ENCODE measurements at regions not wholly inside any gene's neighbourhood (a gene's known extent, or its start where the extent isn't known, plus 50 kb on each side); places are given as distances from the start of the nearest gene placed in this dataset.

DNA sequence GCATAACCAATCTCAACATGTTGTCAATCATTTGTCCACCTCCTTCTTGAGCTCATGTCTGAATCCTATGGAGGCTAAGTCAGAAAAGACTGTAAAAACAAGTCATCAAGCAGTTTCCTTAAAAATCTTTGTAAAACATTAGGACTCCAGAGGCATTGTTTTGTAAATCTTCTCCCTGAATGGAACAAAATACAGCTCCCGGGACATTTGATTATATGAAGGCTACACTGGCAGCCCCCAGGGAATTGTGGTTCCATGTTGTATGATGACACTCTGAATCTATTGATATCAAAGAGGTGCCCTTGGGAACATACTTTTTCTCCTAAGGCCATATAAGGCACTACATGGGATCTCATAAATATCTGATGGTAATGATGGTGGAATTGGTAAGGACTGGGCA lies 83.2 kb upstream of the NUDT12 start:
- no peak for TF ChIP-seq TARDBP (IDR thresholded peaks at IDR 0.05)
- no peak for TF ChIP-seq SP1 (IDR thresholded peaks at IDR 0.05)
- no peak for TF ChIP-seq NFRKB (IDR thresholded peaks at IDR 0.05)
- TF ChIP-seq SUZ12 (IDR thresholded peaks at IDR 0.05), result no peak
- TF ChIP-seq FOXM1 (IDR thresholded peaks at IDR 0.05; ENCODE audit: borderline replicate concordance), result no peak
- TF ChIP-seq ZNF384 (IDR thresholded peaks at IDR 0.05), result no peak
- no peak for TF ChIP-seq CTBP1 (IDR thresholded peaks at IDR 0.05; ENCODE audit: borderline replicate concordance)
- TF ChIP-seq, protein P1, sequence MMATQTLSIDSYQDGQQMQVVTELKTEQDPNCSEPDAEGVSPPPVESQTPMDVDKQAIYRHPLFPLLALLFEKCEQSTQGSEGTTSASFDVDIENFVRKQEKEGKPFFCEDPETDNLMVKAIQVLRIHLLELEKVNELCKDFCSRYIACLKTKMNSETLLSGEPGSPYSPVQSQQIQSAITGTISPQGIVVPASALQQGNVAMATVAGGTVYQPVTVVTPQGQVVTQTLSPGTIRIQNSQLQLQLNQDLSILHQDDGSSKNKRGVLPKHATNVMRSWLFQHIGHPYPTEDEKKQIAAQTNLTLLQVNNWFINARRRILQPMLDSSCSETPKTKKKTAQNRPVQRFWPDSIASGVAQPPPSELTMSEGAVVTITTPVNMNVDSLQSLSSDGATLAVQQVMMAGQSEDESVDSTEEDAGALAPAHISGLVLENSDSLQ (IDR thresholded peaks at IDR 0.05), result no peak

Measured in HEK293T (cell line).